Caki2 (cell line): ENCODE measurements at regions not wholly inside any gene's neighbourhood (a gene's known extent, or its start where the extent isn't known, plus 50 kb on each side); places are given as distances from the start of the nearest gene placed in this dataset.

Experiments used
- DNase-seq: peaks from one replicate; pipeline ENCODE4 v3.0.0-alpha.2; 2015; ENCODE audit warnings: low read depth
- in situ Hi-C: cut with HindIII; loops from 2 replicates; pipeline ENCODE4 v1.10.0; 2016; ENCODE audit warnings: low sequenced_read_pairs, low pct_unique_long_range_greater_than_20kb, mixed read lengths

DNA sequence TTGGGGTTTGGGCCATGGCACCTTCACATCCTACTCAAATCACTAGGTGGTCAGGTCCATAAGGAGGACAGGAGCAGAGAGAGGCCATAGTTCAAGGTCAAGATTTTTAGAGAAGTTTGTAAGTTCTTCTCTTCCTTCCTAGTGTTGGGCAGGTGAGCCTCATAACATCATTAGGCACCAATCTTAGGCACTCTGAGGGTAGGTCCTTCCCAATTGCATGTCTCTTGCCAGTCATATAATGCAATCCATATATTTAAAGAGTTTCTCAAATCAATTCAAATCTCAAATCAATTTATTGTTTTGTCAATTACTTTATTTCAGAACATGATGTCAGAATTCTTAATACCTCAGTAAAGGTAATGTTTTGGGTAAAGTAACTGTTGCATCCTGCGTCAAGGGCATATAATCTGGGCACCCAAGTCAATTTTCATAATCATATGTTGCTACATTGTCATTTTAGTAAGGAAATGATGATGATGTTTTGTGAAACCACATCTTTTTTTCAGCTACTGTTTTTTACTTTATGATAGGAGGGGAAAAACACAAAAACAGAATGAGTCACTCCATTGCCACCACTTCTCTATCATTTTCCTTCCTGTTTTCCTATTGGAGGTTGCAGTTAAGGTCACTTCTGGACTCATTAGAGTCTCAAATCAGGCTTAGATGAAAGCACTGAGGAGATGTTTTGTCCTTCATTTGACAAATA is 122.7 kb downstream of the UCHL5 start:
- in situ Hi-C loops: no loop called here
- no peak for DNase-seq

DNA sequence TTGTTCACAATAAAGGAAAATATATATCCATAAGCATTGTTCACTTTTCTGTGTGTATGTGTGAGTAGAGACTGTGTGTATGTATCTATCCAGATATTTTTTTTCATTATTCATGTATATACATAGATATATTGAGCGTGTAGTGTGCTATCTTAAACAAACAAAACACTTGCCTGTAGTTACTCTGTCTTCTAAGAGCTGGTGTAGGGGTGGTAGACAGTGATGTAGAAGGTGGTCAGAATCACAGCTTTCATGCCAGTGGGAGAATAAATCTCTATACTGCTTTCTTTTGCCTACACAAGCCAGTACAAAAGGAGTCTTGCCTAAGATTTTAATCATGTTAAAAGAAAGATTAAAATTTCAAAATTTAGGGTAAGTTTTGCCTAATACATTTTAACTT is 122.0 kb downstream of the UCHL5 start:
- in situ Hi-C loops: no loop called here
- DNase-seq: no peak

DNA sequence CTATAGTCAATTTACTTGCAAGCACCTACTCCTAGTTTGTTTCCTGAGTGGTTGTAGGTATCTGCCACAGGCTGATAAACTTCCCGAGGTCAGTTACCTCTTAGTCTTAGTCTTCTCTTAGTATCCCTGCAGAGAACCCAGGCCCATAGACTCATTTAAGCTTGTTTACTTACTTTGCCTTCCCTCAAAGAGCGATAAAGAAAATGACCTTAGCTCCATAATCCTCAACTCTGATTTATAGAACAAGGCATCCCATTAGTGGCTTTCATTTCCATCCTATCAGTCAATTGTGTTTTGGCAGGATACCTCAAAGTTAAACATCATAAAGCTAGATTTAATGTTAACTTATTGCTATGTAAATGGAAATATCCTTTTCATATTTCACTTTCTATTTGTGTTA is 119.7 kb downstream of the UCHL5 start:
- in situ Hi-C loops: no loop called here
- no peak for DNase-seq

DNA sequence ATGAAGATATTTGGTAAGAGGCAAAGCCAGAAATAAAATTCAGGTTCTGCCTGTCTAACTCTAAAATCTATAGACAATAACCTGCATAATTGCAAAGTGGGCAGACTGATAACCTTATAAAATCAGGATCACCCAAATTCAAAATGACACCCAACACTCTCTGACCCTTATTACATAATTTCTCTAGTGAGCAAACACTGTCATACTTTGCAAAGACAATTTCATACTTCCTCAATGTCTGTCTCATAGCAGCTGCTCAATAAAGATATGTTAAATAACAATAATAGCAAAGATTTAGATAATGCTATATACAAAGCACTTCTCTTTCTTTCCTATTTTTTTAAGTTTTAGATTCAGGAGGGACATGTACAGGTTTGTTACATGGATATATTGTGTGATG is 118.5 kb downstream of the UCHL5 start:
- in situ Hi-C loops: no loop called here
- no peak for DNase-seq

DNA sequence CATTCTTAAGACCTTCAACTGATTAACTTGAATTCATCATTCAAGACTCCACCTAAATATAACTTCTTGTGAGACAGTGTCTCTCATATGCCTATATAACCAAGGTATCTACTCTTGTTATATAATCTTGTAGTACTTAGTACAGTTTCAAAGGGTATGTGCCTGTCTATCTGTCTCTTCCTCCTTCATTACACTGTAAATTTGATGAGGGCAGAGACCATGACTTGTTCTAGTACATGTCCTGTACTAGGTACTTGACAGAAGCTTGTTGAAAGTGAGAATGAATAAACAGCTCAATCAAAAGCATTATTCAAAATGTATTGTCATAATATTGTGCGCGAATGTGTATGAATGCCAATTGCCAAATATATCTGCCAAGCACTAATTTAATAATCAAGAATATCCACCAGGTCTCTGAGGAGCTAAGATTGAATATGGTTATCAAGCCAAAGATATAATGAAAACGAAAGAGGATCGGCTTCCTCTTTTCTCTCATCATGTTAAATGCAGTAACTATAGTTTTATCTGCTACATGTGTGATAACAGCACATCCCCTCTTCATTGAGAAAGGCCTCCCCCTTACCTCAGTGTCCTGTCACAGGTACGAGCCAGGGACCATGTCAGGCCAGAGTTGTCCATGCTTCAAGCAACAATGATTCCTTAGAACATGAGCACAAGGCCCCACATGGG is 117.3 kb downstream of the UCHL5 start:
- in situ Hi-C loops: no loop called here
- DNase-seq: no peak

DNA sequence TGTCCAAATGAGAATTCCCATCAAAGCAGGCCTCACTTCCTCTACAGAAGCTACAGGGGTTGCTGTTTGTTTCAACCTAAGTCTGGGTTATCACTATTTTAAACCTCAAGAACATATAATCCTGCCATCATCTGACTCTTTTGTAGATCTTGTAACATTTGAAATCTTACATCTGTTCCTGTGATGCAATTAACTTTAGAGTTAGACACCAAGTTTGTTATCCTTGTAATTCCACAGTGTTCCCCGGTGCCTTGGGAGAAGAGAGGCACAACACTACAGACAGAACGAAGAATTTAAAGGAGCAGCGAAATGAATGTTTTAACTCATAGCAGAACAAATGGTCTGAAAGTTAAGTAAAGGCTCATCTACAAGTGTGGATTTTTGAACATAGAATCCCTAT is 116.1 kb downstream of the UCHL5 start:
- in situ Hi-C loops: no loop called here
- no peak for DNase-seq

DNA sequence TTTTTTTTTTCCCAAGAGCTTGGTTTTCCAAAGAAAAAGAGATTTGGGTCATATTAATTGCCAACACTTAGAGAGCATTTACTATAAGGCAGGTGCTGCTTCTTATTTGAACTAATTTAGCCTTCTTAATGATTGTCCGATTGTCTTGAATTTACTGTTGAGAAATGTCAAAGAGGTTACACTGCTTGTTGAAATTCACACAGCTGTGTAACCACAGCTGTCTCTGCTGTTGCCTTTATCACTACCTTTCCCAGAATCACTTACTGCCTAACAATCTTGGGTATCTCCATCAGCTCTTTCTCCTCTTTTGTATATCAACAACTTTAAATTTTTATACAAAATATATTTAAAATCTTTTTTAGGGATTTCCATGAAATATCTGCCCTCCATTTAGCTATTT is 115.6 kb downstream of the UCHL5 start:
- in situ Hi-C loops: no loop called here
- DNase-seq: no peak

DNA sequence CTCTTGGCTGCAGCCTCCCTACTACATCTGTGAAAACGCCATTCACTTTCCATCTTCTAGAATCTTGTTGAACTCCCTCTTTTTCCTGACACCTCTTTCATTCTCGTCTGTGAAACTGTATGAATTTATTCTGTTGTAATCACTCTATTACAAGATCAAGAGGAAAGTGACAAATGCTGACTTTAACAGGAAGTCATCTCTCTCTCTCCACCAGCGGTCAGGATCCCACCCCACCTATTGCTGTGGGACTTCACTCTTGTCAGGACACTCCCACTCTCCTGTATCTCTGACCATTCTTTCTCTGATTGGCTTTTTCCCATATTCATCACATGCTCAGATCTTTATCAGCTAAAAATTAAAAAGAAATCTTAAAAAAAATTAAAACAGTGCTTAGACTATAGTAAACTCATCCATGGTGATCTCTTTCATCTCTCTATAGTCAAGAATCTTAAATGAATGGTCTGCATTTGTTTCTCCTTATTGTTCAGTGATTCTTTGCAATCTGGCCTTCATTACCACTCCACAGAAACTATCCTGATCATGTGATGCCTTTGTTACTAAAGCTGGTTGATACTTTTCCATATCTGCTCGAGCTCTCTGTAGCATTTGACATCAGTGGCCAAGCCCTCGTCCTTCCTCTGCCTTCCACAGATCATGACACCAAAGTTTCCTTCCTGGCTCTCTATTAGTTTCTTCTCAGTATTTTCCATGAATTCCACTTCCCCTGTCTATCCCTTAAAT is 113.6 kb downstream of the UCHL5 start:
- no peak for DNase-seq
- in situ Hi-C loops: no loop called here

DNA sequence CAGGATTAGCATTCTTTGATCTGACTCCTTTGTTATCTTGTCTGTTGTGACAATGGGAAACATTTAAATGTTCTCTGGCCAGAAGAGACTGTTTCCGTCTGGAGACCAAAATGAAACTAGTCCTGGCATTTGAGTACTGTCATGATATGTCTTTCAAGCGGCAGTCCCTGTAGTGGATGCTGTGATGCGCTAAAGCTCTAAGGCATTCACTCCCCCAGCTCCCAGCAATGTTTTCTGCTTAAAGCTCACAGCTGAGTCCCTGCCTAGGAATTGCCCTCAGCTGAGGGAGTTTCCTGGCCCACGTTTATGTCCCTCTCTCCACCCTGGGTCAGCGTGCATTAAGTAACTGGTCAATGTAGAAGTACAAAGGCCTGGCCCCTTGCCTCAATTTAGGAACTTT is 109.4 kb downstream of the UCHL5 start:
- DNase-seq: no peak
- in situ Hi-C loops: no loop called here

DNA sequence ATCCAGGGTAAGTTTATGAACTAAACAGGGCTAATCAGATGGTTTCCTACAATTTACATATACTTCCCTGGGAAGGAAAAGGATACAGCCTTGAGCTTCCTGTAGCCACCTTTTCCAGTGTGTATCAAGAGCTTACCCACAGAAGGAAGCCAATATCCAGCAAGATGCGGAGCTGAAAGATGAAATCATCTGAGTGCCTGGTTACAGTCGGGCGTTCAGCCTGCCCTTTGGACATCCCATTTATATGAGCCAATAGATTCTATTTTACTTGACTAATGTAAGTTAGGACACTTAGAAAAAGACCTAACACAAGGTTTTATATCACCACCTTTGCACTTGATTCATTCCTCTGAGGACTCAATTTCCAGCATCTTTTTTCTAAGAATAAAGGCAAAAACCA is 108.2 kb downstream of the UCHL5 start:
- in situ Hi-C loops: no loop called here
- no peak for DNase-seq

DNA sequence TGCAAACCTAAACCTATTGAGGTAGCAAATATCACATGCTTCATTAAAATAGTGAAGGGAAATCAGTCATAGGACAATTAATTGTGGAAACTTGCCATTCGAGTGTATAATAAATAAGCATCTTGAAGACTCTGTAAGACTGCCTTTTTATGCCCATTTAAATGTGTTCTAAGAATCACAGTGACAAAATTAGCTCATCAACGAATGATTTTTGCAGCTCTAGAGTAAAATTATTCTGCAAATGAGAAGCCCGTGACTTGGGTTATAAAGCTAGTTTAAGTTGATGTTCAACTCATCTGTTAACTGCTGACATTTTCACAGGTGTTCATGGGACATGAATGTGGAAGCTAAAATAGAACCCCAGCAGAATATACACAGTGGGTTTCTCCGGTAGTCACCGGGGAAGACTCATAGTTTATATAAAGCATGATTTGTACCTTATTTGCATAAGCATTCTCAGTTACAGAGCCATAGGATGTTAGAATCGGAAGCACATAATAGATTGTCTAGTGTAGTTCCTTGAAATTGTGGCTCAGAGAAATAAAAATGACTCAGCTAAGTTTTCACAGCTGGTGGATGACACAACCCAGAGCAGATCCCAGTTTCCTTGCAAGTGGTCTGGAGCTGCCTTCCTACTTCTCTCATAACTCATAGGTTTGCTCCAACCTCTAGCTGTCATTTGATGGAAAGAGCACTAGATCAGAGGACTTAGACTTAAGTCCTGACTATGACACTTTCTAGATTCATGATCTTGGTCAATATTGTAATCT is 107.3 kb downstream of the UCHL5 start:
- DNase-seq: peak; percentile 59
- in situ Hi-C loops: no loop called here

DNA sequence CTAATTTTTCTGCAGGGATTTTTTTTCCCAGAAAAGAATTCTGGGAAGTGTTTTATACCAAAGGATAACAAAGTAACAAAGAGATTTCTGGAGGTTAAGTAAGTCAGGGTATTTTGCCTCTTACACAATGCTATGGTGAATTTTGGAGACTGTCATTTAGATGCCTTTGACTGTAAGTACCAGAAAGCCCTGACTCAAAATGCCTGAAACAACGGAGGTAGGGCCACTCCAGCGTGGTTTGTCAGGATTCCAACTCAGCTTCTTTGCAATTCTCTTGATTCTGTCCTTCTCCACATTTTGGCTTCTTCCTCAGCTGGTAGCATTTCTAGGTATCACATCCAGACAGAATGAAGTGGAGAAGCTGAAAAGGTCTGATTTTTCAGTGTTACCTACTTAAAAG is 106.5 kb downstream of the UCHL5 start:
- in situ Hi-C loops: no loop called here

DNA sequence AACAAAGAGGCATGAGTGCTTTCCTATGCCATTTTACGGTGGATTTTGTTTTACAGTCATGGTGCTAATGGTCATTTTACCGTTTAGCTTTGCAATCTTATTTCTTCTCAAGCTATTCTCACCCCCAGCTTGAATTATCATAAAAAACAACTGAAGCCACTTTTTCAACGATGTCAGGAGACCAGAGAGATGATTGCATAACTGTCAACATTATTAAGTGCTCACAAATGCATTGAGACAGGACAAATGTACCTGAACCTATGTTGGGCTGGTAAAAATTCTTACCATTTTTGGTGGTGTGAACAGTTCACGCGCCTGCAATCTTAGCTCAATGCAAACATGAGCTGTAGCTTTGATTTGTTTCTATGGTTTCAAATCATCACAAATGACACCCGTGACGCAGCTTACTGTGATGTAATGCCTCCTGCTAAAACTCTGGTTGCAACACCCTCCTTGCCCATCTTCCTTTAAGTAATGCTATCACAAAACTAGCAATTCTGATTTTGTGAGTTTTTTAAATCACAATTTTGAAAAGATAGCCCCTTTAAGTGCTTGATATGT is 104.4 kb downstream of the UCHL5 start:
- in situ Hi-C loops: no loop called here
- no peak for DNase-seq

More for the DNA sequence above, 106.5 kb downstream of the UCHL5 start:
- DNase-seq: no peak

DNA sequence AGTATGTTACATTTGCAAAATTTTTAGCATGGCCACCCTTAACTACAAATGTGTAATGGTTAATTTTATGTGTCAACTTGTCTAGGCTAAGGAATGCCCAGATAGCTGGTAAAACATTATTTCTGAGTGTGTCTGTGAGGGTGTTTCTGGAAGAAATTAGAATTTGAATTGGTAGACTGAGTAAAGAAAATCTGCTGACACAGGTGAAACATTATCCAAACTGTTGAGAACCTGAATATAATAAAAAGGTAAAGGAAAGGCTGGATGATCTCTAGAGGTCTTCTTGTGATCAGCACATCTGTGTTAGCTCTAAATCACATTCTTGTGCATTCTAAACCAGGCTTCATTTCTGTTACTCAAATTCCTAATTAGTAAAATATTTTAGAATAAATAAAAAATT is 100.8 kb downstream of the UCHL5 start:
- DNase-seq: no peak
- in situ Hi-C loops: no loop called here

DNA sequence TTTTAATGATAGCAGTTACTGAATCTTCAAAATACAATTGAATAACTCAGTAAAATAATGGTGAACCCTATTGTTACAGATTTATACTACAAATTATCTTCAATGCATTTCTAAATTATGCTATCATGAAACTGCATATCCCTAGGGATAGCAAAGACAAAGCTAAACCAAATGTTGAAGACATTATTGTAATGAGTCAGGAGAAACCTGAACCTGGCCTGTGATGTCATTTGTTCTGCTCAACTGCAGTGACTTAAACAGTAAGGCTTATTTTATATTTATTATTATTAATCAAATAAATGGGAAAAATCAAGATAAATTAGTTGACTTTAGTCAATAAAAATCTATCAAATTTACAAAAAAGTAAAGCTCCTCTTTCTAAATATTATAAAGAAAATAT is 100.3 kb downstream of the UCHL5 start:
- DNase-seq: no peak
- in situ Hi-C loops: no loop called here

DNA sequence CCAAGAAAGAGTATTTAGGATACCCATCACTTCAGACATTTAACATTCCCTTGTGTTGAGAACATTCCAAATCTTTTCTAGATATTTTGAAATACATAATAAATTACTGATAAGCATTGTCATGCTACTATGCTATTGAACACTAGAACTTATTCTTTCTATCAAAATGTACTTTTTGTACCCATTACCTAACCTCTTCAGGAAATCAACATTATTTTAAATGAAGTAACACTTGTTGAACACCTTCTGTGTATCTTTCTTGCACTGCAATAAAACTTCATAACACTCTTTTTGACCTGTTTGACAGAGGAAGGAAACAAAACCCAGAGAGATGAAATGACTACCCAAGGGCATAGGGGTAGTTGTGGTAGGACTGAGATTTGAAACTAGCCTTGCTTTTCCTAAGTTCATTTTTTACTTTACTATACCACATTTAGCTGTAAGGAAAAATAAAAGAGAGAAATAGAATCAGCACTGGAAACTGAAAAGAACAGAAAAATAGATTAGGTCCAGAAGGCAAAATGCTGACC is 99.4 kb downstream of the UCHL5 start:
- no peak for DNase-seq
- in situ Hi-C loops: no loop called here
